Type B pancreatic cell (in vitro differentiated cells): ENCODE measurements at regions not wholly inside any gene's neighbourhood (a gene's known extent, or its start where the extent isn't known, plus 50 kb on each side); places are given as distances from the start of the nearest gene placed in this dataset.

Source experiments
- DNase-seq: peaks from one replicate; pipeline ENCODE4 v3.0.0; 2021; ENCODE audit warnings: mixed read lengths; ENCODE audit not compliant: unreplicated experiment; ENCODE audit errors: extremely low spot score
- H3K27ac Mint-ChIP-seq: 2 replicates; pipeline ENCODE4 v1.8.0; 2021; ENCODE audit warnings: mild to moderate bottlenecking, mixed read lengths
- H3K27me3 Mint-ChIP-seq: 2 replicates; pipeline ENCODE4 v1.8.0; 2021; ENCODE audit warnings: mixed read lengths
- H3K36me3 Mint-ChIP-seq: 2 replicates; pipeline ENCODE4 v1.8.0; 2021; ENCODE audit warnings: mixed read lengths
- H3K4me1 Mint-ChIP-seq: one replicate; pipeline ENCODE4 v1.8.0; 2021; ENCODE audit warnings: mixed read lengths; ENCODE audit not compliant: unreplicated experiment
- H3K4me3 Mint-ChIP-seq: 2 replicates; pipeline ENCODE4 v1.8.0; 2021; ENCODE audit warnings: mild to moderate bottlenecking, mixed read lengths
- H3K9me3 Mint-ChIP-seq: 2 replicates; pipeline ENCODE4 v1.8.0; 2021; ENCODE audit warnings: mixed read lengths
- CTCF ChIP-seq: fragments of 200-600 bp; sonication (generic); conservative IDR thresholded peaks from 2 replicates; pipeline ENCODE4 v1.5.0; 2021; ENCODE audit warnings: antibody characterized with exemption, mild to moderate bottlenecking

GRCh38 chr20:61115364-61116065 lies 136.5 kb upstream of the CDH4 start:
- DNase-seq, result no peak
- Mint-ChIP-seq H3K27ac (no peak overlapping the region), H3K36me3 (no peaks in the 10 kb centered on the region), H3K4me1 (peaks cover 2% of the 10 kb centered on the region), H3K4me3 (no peak overlapping the region), H3K9me3 (no peaks in the 10 kb centered on the region), H3K27me3 (peaks cover 15% of the 10 kb centered on the region)
- no peak for TF ChIP-seq CTCF

GRCh38 chr20:61117725-61118124 lies 134.3 kb upstream of the CDH4 start:
- no peak for DNase-seq
- Mint-ChIP-seq H3K27ac (no peak overlapping the region), H3K9me3 (no peaks in the 10 kb centered on the region), H3K4me1 (peaks cover 8% of the 10 kb centered on the region), H3K36me3 (no peaks in the 10 kb centered on the region), H3K4me3 (no peak overlapping the region), H3K27me3 (peaks cover 20% of the 10 kb centered on the region)
- TF ChIP-seq CTCF, result no peak

- peaks cover 23% of the 10 kb centered on the region for H3K27me3 Mint-ChIP-seq
- DNase-seq, result no peak
- H3K4me3 Mint-ChIP-seq, result no peak overlapping the region
- no peaks in the 10 kb centered on the region for H3K9me3 Mint-ChIP-seq
- H3K27ac Mint-ChIP-seq, result no peak overlapping the region
- peaks cover 8% of the 10 kb centered on the region for H3K4me1 Mint-ChIP-seq
- no peaks in the 10 kb centered on the region for H3K36me3 Mint-ChIP-seq
- TF ChIP-seq CTCF, result no peak
Observed at GRCh38 chr20:61118429-61119224, 133.4 kb upstream of the CDH4 start.

- Mint-ChIP-seq H3K4me3 (no peak overlapping the region), H3K9me3 (no peaks in the 10 kb centered on the region), H3K36me3 (no peaks in the 10 kb centered on the region), H3K27ac (no peak overlapping the region), H3K4me1 (peaks cover 8% of the 10 kb centered on the region), H3K27me3 (peaks cover 23% of the 10 kb centered on the region)
- no peak for DNase-seq
- TF ChIP-seq CTCF, result no peak
Observed at GRCh38 chr20:61119273-61119672, 132.8 kb upstream of the CDH4 start.

- H3K27me3 Mint-ChIP-seq, result peaks cover 23% of the 10 kb centered on the region
- no peaks in the 10 kb centered on the region for H3K9me3 Mint-ChIP-seq
- H3K27ac Mint-ChIP-seq, result no peak overlapping the region
- TF ChIP-seq CTCF, result no peak
- H3K36me3 Mint-ChIP-seq, result no peaks in the 10 kb centered on the region
- H3K4me1 Mint-ChIP-seq, result peaks cover 8% of the 10 kb centered on the region
- no peak overlapping the region for H3K4me3 Mint-ChIP-seq
- no peak for DNase-seq
Observed at GRCh38 chr20:61119794-61120410, 132.2 kb upstream of the CDH4 start.
